ENCODE measurements at regions not wholly inside any gene's neighbourhood (a gene's known extent, or its start where the extent isn't known, plus 50 kb on each side); places are given as distances from the start of the nearest gene placed in this dataset.
A peak's percentile ranks its signal among the peaks of the same experiment; 100 is the strongest.
"Not testable (repeated sequence)": the region's sequence is repeated elsewhere in the genome, so short reads cannot be mapped to it uniquely, and the experiment has no call there.

- no peaks in the 10 kb centered on the region for H3K36me3 ChIP-seq (replicated peaks in 1 of 2; ENCODE audit: insufficient read depth in 1 of 2, low read depth in 2 of 2)
- no peak overlapping the region for H3K27ac ChIP-seq
- H3K27me3 ChIP-seq = no peaks in the 10 kb centered on the region
- H3K9me3 ChIP-seq = no peaks in the 10 kb centered on the region
- no peak overlapping the region for H3K4me3 ChIP-seq
- TF ChIP-seq POLR2A (IDR thresholded peaks at IDR 0.05) = no peak
- TF ChIP-seq CTCF (IDR thresholded peaks at IDR 0.05) = no peak
- ATAC-seq (no peak), DNase-seq (no peak)
- WGBS, 2 donors = 70 to 85% methylated on average over 7 of the region's 7 CpGs
- H3K4me1 ChIP-seq = peaks cover 34% of the 10 kb centered on the region
- intact Hi-C loops (cut with DNase I) = no loop called here
Measured at GRCh38 chr2:44061876-44062275, 66.1 kb upstream of the LRPPRC start.

GRCh38 chr2:44063033-44063432, 67.2 kb upstream of the LRPPRC start:
- DNase-seq (peak; percentile 68 to 87 (median 79)), ATAC-seq (peak; percentile 96)
- Histone ChIP-seq H3K4me3 (no peak overlapping the region), H3K9me3 (no peaks in the 10 kb centered on the region), H3K4me1 (peaks cover 34% of the 10 kb centered on the region), H3K27ac (peak overlapping the region in 1 of 4 donors; percentile 9), H3K36me3 (replicated peaks in 1 of 2; ENCODE audit: insufficient read depth in 1 of 2, low read depth in 2 of 2) (no peaks in the 10 kb centered on the region), H3K27me3 (no peaks in the 10 kb centered on the region)
- intact Hi-C loops (cut with DNase I) = no loop called here
- no peak for TF ChIP-seq POLR2A (IDR thresholded peaks at IDR 0.05)
- no peak for TF ChIP-seq CTCF (IDR thresholded peaks at IDR 0.05)
- 48 to 67% methylated on average over 4 of the region's 4 CpGs for WGBS, 2 donors

- H3K27ac ChIP-seq; H3K27me3 ChIP-seq; H3K4me3 ChIP-seq; DNase-seq; H3K9me3 ChIP-seq; intact Hi-C loops (cut with DNase I); ATAC-seq; H3K36me3 ChIP-seq (replicated peaks in 1 of 2; ENCODE audit: insufficient read depth in 1 of 2, low read depth in 2 of 2): not testable (repeated sequence)
- 95 to 99% methylated on average over 6 of the region's 6 CpGs for WGBS, 2 donors
- peaks cover 34% of the 10 kb centered on the region for H3K4me1 ChIP-seq
Measured at GRCh38 chr2:44064281-44064680, 68.5 kb upstream of the LRPPRC start.

- intact Hi-C loops (cut with DNase I) = not testable (repeated sequence)
Measured at GRCh38 chr2:44067012-44067790, 71.4 kb upstream of the LRPPRC start.

GRCh38 chr2:44067791-44068181, 72.0 kb upstream of the LRPPRC start:
- DNase-seq; H3K9me3 ChIP-seq; intact Hi-C loops (cut with DNase I); H3K36me3 ChIP-seq (replicated peaks in 1 of 2; ENCODE audit: insufficient read depth in 1 of 2, low read depth in 2 of 2); H3K27me3 ChIP-seq; ATAC-seq; H3K4me3 ChIP-seq; H3K27ac ChIP-seq: not testable (repeated sequence)
- WGBS, 2 donors = 100% methylated on average over 2 to 11 of the region's 22 CpGs
- peaks cover 27% of the 10 kb centered on the region for H3K4me1 ChIP-seq

More at GRCh38 chr2:44067012-44067790, 71.4 kb upstream of the LRPPRC start:
- H3K36me3 ChIP-seq (replicated peaks in 1 of 2; ENCODE audit: insufficient read depth in 1 of 2, low read depth in 2 of 2); H3K4me3 ChIP-seq; H3K27me3 ChIP-seq; H3K9me3 ChIP-seq; H3K27ac ChIP-seq; ATAC-seq; DNase-seq: not testable (repeated sequence)
- H3K4me1 ChIP-seq = peaks cover 32% of the 10 kb centered on the region
- 97 to 100% methylated on average over 1 to 7 of the region's 57 CpGs for WGBS, 2 donors

GRCh38 chr2:44071454-44072046, 75.8 kb upstream of the LRPPRC start:
- intact Hi-C loops (cut with DNase I) = no loop called here
- WGBS, 2 donors = 90 to 100% methylated on average over 2 of the region's 2 CpGs

GRCh38 chr2:44073667-44074066, 77.9 kb upstream of the LRPPRC start:
- WGBS, 2 donors = 88% methylated on average over 3 of the region's 3 CpGs
- ATAC-seq; intact Hi-C loops (cut with DNase I); H3K27me3 ChIP-seq; H3K4me1 ChIP-seq; H3K9me3 ChIP-seq; DNase-seq; H3K4me3 ChIP-seq; H3K36me3 ChIP-seq (replicated peaks in 1 of 2; ENCODE audit: insufficient read depth in 1 of 2, low read depth in 2 of 2); H3K27ac ChIP-seq: not testable (repeated sequence)

More at GRCh38 chr2:44071454-44072046, 75.8 kb upstream of the LRPPRC start:
- Histone ChIP-seq H3K36me3 (replicated peaks in 1 of 2; ENCODE audit: insufficient read depth in 1 of 2, low read depth in 2 of 2) (no peaks in the 10 kb centered on the region), H3K4me3 (no peak overlapping the region), H3K27me3 (no peaks in the 10 kb centered on the region), H3K9me3 (no peaks in the 10 kb centered on the region), H3K4me1 (no peaks in the 10 kb centered on the region), H3K27ac (no peak overlapping the region)
- ATAC-seq = no peak
- TF ChIP-seq CTCF (IDR thresholded peaks at IDR 0.05) (no peak), POLR2A (IDR thresholded peaks at IDR 0.05) (no peak)
- DNase-seq = no peak

GRCh38 chr2:44074795-44075194, 79.0 kb upstream of the LRPPRC start:
- H3K9me3 ChIP-seq; H3K27me3 ChIP-seq; H3K27ac ChIP-seq; intact Hi-C loops (cut with DNase I); DNase-seq; H3K4me1 ChIP-seq; H3K4me3 ChIP-seq; ATAC-seq; H3K36me3 ChIP-seq (replicated peaks in 1 of 2; ENCODE audit: insufficient read depth in 1 of 2, low read depth in 2 of 2): not testable (repeated sequence)
- WGBS, 2 donors = 94 to 95% methylated on average over 10 of the region's 10 CpGs
